DND-41 (cell line): ENCODE measurements at regions not wholly inside any gene's neighbourhood (a gene's known extent, or its start where the extent isn't known, plus 50 kb on each side); places are given as distances from the start of the nearest gene placed in this dataset.

Experiments
- ATAC-seq: fragments of 200-7000 bp; cut with Tn5 transposase; 3 replicates; pipeline ENCODE4 v1.9.1; 2021; ENCODE audit warnings: low read depth; ENCODE audit not compliant: insufficient read depth
- DNase-seq: peaks from one replicate; pipeline ENCODE4 v3.0.0-alpha.2; 2020
- H2AFZ ChIP-seq: 2 replicates; pipeline ENCODE4 v1.6.0; 2012; ENCODE audit warnings: low read depth, low read length
- H3K27ac ChIP-seq: 2 replicates; pipeline ENCODE4 v1.5.1; 2012; ENCODE audit warnings: low read length, inconsistent platforms
- H3K27me3 ChIP-seq: fragments of 200-600 bp; sonication (generic); 2 replicates; pipeline ENCODE4 v1.6.0; 2012; ENCODE audit warnings: low read length, mild to moderate bottlenecking, inconsistent platforms; ENCODE audit not compliant: insufficient read depth, poor library complexity
- H3K36me3 ChIP-seq: 2 replicates; pipeline ENCODE4 v1.5.1; 2012; ENCODE audit warnings: low read length, inconsistent platforms; ENCODE audit not compliant: insufficient read depth
- H3K4me1 ChIP-seq: 2 replicates; pipeline ENCODE4 v1.5.1; 2012; ENCODE audit warnings: mild to moderate bottlenecking, low read length; ENCODE audit not compliant: insufficient read depth
- H3K4me2 ChIP-seq: 2 replicates; pipeline ENCODE4 v1.6.0; 2012; ENCODE audit warnings: mild to moderate bottlenecking, moderate library complexity, low read length, inconsistent platforms; ENCODE audit not compliant: insufficient read depth
- H3K4me3 ChIP-seq, 2 experiments: fragments of 200-600 bp in 1 of 2; shearing (Covaris generic) in 1 of 2; 2 replicates each; pipeline ENCODE4 v1.5.1; 2012 to 2016; ENCODE audit warnings: inconsistent platforms in 2 of 2, low read length in 2 of 2, mild to moderate bottlenecking in 2 of 2, low read depth in 1 of 2, moderate library complexity in 1 of 2
- H3K79me2 ChIP-seq: 2 replicates; pipeline ENCODE4 v1.6.0; 2012; ENCODE audit warnings: low read length, inconsistent platforms; ENCODE audit not compliant: insufficient read depth
- H3K9ac ChIP-seq: 2 replicates; pipeline ENCODE4 v1.6.0; 2012; ENCODE audit warnings: low read depth, mild to moderate bottlenecking, inconsistent platforms, low read length, moderate library complexity
- H3K9me3 ChIP-seq: 2 replicates; pipeline ENCODE4 v1.5.1; 2012; ENCODE audit warnings: low read length, moderate library complexity, mild to moderate bottlenecking, inconsistent platforms; ENCODE audit not compliant: insufficient read depth, severe bottlenecking
- H4K20me1 ChIP-seq: 2 replicates; pipeline ENCODE4 v1.6.0; 2012; ENCODE audit warnings: low read length; ENCODE audit not compliant: insufficient read depth
- EZH2 ChIP-seq: IDR thresholded peaks from 3 replicates; pipeline ENCODE4 v1.6.1; 2012; ENCODE audit warnings: borderline replicate concordance, low read depth, mild to moderate bottlenecking, moderate library complexity, low read length, inconsistent platforms; ENCODE audit not compliant: severe bottlenecking
- TF ChIP-seq, protein P1 (sequence below): IDR thresholded peaks from 2 replicates; pipeline ENCODE4 v1.5.1; 2012; ENCODE audit warnings: borderline replicate concordance, low read length, moderate library complexity, mild to moderate bottlenecking; ENCODE audit not compliant: poor library complexity, severe bottlenecking; ENCODE audit errors: extremely low read depth

DNA sequence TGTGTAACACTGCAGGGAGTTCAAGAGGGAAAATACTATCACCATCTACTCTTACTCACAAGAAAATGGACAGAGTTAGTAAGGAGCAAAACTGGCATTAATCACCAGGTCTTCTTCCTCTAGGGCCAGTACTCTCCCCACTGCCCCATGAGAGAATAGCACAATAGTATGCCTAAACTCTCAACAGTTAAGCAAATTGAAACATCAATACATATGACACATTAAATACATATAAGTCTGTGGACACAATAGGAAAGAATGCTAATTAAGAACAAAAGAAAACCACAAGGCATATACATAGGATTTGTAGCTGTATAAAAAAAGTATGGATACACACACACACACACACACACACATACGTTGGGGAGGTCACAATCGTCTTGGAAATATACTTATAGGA is 197.9 kb upstream of the BDNF start:
- no peak for ATAC-seq
- Histone ChIP-seq H3K9ac (no peak overlapping the region), H3K4me1 (no peaks in the 10 kb centered on the region), H3K27me3 (no peaks in the 10 kb centered on the region), H3K9me3 (no peaks in the 10 kb centered on the region), H3K79me2 (no peaks in the 10 kb centered on the region), H2AFZ (no peak overlapping the region), H3K4me2 (no peak overlapping the region), H4K20me1 (no peaks in the 10 kb centered on the region), H3K4me3 (no peak overlapping the region), H3K27ac (no peak overlapping the region), H3K36me3 (no peaks in the 10 kb centered on the region)
- TF ChIP-seq EZH2 = no peak
- TF ChIP-seq, protein P1, sequence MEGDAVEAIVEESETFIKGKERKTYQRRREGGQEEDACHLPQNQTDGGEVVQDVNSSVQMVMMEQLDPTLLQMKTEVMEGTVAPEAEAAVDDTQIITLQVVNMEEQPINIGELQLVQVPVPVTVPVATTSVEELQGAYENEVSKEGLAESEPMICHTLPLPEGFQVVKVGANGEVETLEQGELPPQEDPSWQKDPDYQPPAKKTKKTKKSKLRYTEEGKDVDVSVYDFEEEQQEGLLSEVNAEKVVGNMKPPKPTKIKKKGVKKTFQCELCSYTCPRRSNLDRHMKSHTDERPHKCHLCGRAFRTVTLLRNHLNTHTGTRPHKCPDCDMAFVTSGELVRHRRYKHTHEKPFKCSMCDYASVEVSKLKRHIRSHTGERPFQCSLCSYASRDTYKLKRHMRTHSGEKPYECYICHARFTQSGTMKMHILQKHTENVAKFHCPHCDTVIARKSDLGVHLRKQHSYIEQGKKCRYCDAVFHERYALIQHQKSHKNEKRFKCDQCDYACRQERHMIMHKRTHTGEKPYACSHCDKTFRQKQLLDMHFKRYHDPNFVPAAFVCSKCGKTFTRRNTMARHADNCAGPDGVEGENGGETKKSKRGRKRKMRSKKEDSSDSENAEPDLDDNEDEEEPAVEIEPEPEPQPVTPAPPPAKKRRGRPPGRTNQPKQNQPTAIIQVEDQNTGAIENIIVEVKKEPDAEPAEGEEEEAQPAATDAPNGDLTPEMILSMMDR = no peak
- no peak for DNase-seq

DNA sequence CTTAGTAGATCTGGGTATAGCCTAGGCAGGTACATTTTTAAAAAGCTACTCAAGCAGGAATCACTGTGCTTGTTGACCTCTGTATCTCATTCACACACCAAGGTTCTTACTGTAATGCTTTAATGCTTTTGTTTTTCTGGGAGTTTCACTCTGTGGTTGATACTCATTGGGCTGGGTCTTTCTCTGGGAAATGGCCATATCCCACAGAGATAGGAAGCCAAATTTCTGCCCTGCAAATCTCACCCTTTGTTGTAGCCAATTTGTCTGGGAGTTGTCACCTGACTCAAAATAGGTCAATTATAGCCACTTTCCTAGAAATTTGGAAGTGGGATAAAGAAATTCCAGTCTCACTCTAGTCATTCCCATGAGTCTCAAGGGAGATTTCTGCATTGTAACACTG is 195.8 kb upstream of the BDNF start:
- TF ChIP-seq, protein P1 = no peak
- no peak for TF ChIP-seq EZH2
- Histone ChIP-seq H4K20me1 (no peaks in the 10 kb centered on the region), H3K36me3 (no peaks in the 10 kb centered on the region), H3K4me2 (no peak overlapping the region), H3K4me1 (no peaks in the 10 kb centered on the region), H3K27ac (no peak overlapping the region), H3K27me3 (no peaks in the 10 kb centered on the region), H3K79me2 (no peaks in the 10 kb centered on the region), H3K9me3 (no peaks in the 10 kb centered on the region), H3K4me3 (no peak overlapping the region), H3K9ac (no peak overlapping the region), H2AFZ (no peak overlapping the region)
- ATAC-seq (no peak), DNase-seq (no peak)

DNA sequence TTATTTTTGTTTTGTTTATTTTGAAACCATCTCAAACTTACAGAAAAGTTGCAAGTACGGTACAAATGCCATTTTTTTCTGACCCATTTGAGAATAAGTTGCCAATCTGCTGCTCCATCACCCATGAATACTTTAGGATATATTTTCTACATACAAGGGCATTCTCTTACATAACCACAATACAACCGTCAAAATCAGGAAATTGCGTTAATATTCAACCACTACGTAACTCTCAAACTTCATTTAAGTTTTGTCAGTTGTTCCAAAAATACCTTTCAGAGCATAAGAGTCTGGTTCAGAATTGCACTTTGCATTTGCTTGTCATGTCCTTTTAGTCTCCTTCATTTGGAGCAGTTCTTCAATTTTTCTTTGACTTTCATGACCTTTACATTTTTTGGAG is 194.3 kb upstream of the BDNF start:
- H4K20me1 ChIP-seq = no peaks in the 10 kb centered on the region

DNA sequence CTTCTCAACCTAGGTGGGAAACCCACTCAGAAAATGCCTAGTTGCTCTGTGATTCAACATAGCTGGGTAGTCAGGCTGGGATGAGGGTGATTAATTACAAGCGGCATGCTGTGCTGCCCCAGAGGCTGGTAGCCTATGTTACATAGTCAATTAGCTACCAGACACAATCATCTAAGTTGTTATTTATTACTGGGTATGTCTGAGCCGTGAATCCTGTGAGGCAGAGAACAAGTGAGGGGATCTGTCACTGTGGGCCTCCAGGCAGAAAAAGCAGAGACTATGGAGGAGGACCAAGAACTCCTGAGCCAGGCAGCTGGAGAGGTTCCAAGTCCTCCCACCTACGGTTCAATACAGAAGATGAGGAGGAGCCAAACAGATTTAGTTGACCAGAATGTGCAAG is 186.6 kb upstream of the BDNF start:
- ATAC-seq (no peak), DNase-seq (no peak)
- no peaks in the 10 kb centered on the region for H3K9me3 ChIP-seq
- no peaks in the 10 kb centered on the region for H3K36me3 ChIP-seq
- no peak overlapping the region for H3K4me2 ChIP-seq
- H3K79me2 ChIP-seq = no peaks in the 10 kb centered on the region
- no peaks in the 10 kb centered on the region for H3K27me3 ChIP-seq
- no peak overlapping the region for H2AFZ ChIP-seq
- no peak overlapping the region for H3K4me3 ChIP-seq
- H3K4me1 ChIP-seq = no peaks in the 10 kb centered on the region
- no peak overlapping the region for H3K9ac ChIP-seq
- H4K20me1 ChIP-seq = no peaks in the 10 kb centered on the region
- H3K27ac ChIP-seq = no peak overlapping the region
- TF ChIP-seq, protein P1 = no peak
- no peak for TF ChIP-seq EZH2

More for the DNA sequence above, 194.3 kb upstream of the BDNF start:
- TF ChIP-seq EZH2 = no peak
- TF ChIP-seq, protein P1 = no peak
- no peaks in the 10 kb centered on the region for H3K4me1 ChIP-seq
- no peak for DNase-seq
- no peaks in the 10 kb centered on the region for H3K9me3 ChIP-seq
- H2AFZ ChIP-seq = no peak overlapping the region
- H3K27ac ChIP-seq = no peak overlapping the region
- no peaks in the 10 kb centered on the region for H3K27me3 ChIP-seq
- no peak overlapping the region for H3K9ac ChIP-seq
- H3K36me3 ChIP-seq = no peaks in the 10 kb centered on the region
- no peak overlapping the region for H3K4me3 ChIP-seq
- H3K79me2 ChIP-seq = no peaks in the 10 kb centered on the region
- no peak overlapping the region for H3K4me2 ChIP-seq
- ATAC-seq = no peak
